GM19463 (cell line): ENCODE measurements at regions not wholly inside any gene's neighbourhood (a gene's known extent, or its start where the extent isn't known, plus 50 kb on each side); places are given as distances from the start of the nearest gene placed in this dataset.
"Not testable (repeated sequence)": the region's sequence is repeated elsewhere in the genome, so short reads cannot be mapped to it uniquely, and the experiment has no call there.

Source experiments
- ATAC-seq: cut with Tn5 transposase; IDR thresholded peaks from one replicate; pipeline ENCODE4 v1.9.1; 2021; ENCODE audit warnings: mild to moderate bottlenecking, moderate library complexity; ENCODE audit not compliant: unreplicated experiment

DNA sequence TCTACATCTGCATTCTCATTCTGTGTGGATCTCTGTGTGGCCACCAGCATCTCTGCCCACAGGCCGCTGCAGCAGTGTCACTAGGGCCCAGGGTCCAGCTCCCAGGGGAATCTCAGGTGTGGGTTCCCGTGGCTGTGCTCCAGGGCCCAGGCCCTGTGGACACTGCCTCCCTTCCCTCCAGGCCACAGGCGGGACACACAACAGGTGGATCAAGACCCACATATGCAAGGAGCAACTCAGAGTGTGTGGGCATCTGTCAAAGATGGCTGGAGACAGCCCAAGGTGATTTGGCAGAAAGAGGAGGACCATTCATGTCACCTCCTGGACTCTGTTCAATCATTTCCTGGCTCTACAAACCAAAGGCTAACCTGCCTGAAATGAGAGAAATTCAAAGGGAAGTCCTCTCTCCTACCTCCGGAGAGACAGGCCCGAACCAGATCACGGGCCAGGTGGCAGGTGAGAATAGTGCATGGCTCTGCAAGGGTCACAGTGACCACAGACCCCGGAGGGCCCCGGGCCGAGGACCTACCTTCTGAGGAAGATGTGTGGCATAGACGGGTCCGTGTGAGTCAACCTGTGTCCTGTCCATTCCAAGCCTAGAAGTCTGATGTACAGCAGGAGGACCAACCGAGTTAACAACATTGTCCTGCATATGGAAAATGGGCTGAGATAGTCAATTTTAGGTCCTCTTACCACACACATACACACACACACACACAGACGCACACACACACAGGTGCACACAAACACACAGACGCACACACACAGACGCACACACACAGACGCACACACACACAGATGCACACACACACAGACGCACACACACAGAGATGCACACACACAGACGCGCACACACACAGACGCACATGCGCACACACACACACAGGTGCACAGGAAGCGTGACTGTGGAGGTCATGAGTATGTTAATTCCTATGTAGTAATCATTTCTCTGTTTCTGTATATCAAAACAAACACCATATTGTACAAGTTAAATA is 1068.5 kb downstream of the BRD1 start:
- ATAC-seq = no peak

DNA sequence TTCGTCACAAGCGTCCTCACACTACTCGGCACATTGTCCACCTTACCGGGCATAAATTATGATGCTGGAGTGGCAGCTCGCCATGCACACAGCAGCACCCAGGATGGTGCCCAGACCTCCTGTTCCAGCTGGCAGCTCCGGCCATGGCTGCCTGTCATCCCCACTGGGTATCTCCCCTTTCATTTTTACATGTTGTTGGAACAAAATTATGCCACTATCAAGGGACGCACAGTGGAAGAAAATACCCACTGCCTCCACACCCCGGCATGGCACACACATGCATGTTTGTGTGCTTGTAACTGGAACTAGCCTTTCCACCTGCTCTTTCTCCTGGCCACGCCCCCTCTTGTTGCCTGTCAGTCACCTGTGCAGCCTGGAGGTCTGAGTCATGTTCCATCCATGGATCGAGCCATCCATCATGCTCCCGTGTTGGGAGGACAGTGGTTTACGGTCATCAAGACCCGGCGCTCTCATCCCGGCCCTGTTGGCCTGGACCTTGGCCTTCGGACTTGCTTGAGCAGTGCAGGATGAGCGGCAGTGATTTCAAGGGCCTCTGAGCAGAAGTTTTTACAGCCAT is 1069.6 kb downstream of the BRD1 start:
- ATAC-seq = no peak

DNA sequence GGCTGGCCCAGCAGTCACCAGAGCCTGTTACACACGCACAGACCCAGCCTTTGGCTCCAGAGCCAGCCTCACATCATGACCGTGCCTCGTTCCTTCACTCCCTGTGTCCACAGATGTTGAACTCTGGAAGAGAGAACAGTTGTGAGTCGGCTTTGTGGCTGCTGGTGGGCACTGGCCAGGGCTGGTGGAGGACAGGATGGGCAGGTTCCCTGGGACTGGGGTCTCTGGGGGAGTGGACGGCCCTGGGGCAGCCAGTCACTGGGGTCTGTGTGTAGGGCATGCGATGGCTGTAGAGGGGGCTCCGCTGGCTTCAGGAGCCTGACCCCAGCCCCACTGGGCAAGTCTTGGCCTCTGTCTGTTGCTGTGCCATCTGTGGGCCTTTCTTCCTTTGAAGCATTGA is 1070.1 kb downstream of the BRD1 start:
- no peak for ATAC-seq

DNA sequence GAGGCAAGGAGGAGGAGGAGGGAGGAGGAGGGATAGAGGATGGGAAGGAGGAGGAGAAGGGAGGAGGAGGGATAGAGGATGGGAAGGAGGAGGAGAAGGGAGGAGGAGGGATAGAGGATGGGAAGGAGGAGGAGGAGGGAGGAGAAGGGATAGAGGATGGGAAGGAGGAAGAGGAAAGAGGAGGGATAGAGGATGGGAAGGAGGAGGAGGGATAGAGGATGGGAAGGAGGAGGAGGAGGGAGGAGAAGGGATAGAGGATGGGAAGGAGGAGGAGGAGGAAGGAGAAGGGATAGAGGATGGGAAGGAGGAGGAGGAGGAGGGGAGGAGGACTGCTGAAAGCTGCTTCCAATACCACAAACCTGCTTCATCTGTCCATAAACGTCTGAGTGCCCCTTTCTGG is 1070.5 kb downstream of the BRD1 start:
- not testable (repeated sequence) for ATAC-seq

DNA sequence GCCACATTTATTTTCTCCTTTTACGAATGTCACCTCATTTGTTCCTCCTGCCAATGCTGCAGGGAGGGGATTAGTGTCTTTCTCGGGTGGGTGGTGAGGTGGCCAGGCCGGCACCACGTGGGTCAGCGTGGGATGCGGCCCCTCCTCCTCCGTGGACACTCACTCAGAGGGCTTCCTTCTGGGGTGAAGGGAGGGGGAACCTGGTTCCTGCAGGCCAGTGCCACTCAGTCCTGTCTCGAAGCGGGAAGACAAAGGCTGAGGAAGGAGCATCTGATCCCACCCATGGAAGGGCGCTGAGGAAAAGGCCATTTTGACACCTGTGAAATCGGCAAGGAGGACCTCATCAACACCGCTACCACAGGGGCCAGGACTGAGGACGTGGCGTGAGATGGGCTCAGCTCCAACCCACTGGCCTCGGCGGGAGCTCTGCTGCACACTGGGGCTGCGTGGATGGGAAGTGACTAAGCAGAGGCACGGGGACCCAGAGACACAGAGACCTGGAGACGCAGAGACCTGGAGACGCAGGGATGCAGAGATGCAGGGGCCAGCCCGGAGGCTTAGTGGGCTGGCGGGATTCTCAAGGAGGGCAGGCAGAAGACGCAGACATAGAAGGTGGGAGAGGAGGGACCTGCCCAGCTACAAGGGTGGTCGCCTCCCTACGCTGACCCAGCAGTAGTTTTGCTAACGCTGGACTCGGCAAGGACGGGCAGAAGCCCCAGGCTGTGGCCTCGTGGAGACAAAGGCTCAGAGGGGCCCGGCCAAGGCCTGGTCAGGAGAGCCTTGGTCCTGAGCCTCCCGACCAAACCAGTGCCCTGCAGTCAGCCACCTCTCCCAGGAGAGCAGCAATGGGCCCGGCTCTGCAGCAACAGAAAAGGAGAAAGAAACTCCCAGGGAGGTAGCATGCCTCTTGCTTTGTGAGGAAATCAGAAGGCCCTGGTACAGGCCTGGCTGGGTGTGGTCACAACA is 1071.2 kb downstream of the BRD1 start:
- no peak for ATAC-seq

DNA sequence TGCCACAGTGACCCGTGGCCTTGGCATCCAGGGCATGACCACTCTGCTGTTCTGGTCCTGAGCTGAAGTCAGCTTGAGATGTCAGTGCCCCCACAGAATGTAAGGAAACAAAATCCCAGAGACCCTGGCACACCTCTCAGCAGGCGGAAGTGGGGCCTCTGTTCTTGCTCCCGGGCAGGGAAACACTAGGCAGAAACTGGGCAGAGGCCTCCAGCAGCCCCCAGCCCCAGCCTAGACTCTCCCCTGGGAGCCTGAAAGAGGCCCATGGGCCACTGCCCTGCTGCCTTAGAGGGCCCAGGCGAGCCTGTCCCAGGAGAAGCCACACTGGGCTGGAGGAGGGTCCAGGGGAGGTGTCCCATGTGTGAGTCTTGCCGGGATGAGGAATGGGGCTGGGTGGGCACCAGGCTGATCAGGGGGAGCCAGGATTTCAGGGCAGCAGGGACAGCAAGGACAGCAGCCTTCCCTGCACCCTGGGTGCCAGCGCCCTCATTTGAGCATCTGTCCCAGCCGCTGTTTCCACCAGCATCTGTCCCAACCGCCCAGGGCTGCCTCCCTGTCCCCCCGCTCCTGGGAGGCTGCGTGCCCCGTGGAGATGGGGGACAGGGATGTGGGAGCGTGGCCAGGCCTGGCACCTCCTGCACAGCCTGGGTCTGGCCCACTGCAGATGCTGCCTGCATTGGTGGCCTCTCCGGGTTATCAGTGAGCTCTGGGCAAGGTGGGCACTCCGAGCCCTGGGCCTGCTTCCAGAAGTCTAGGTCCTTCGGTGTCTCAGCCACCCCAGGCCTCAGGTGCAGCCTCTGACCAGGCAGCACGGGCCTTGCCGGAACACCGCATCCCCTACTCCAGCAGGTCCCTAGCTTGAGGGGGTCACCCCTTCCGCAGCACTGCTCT is 1072.4 kb downstream of the BRD1 start:
- no peak for ATAC-seq

DNA sequence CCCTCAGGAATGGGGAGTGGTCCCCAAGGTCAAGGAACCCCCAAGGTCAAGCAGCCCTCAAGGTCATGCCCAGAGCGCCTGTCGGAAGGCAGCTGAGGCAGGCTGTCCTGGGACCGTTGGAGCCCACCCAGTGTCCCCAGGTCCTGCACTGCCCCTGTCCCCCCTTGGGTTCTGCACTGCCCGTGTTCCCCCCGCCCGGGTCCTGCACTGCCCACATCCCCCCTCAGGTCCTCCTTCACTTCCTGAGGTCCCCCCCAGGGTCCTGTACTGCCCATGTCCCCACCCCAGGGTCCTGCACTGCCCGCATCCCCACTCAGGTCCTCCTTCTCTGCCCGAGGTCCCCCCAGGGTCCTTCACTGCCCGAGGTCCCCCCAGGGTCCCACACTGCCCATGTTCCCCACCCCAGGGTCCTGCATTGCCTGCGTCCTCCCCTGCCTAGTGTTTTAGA is 1073.0 kb downstream of the BRD1 start:
- no peak for ATAC-seq

DNA sequence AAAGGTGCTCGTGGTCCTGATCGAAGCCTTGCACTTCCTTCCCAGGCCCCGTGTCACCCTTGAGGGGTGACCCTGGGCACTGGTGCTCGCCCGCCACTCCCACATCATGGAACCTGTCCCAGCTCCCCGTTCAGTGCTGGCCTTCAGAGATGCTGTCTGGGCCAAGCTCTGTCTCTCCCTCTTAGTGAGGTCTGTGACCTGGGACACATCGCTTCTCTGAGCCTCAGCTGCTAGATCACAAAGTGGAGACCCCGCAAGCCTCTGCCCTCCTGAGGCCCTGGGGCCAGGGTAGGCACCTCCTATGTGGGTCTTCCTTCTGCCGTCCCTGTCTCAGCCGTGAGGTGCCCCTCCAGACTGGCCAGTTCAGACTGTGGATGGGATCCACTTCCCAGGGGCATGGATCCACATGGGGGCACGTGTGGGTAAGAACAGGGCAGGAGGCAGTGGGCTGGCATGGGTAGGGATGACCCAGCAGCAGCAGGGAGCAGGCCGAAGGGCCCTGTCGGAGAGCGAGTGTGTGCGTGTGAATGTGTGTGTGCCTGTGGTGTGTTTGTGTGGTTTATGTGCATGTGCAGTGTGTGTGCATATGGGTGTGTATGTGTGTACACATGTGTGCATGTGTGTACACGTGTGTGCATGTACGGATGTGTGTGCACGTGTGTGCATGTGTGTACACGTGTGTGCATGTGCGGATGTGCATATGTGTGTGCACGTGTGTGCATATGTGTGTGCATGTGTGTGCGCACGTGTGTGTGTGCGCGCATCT is 1073.7 kb downstream of the BRD1 start:
- no peak for ATAC-seq

DNA sequence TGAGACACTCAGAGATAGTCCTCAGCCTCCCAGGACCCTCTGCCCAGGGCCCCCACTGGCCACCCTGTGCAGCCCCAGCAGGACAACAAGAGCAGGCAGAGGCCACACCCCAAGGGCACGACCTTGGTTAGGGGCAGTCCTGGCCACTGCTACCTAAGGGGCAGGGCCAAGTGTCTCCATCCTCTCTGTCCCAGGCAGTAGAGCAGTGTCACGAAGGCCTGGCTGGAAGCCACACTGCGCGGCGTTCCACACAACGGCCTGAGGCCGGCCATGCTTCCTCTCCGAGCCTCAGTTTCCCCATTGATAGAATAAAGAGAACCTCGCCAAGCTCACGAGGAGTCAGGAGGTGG is 1074.3 kb downstream of the BRD1 start:
- no peak for ATAC-seq

DNA sequence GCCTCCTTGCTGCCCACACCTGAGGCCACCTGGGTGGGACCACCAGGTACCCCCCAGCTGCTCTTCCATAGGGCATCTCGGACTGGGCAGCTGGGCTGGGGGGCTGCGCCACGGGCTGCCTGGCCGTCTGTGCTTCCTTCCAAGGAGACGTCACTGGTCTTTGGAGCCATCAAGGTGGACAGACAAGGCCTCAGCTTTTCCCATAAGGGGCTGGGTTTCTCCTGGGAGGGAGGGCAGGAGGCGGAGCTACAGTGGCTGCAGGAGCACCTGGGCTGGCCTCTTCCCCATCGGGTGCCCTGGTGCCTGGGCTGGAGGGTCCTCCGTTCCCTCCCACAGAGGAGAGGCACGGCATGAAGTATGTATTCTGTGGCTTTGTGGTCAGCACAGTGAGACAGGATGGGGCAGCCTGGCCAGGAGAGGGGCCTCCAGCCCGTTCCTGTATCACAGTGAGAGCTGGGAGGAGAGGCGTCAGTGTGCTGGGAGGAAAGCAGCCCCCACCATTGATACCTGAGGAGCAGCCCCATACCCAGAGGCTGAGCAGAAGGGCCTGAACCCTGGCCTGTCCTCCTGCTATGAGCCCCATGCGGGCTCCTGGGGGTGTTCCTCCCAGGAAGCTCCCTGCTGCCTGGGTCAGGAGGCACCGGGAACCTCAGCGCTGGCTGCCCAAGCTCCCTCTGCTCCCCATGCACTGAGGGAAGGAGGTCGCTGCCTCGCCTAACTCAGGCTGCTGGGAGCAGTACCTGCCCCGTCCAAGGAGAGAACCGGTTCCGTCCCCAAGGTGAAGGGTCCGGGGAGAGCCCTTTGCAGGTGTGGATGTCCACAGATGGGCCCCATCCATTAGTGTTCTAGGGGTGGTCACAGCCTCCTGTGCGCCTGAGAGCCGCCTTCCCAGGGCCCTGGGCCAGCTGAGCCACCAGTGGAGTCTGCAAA is 1075.0 kb downstream of the BRD1 start:
- no peak for ATAC-seq

DNA sequence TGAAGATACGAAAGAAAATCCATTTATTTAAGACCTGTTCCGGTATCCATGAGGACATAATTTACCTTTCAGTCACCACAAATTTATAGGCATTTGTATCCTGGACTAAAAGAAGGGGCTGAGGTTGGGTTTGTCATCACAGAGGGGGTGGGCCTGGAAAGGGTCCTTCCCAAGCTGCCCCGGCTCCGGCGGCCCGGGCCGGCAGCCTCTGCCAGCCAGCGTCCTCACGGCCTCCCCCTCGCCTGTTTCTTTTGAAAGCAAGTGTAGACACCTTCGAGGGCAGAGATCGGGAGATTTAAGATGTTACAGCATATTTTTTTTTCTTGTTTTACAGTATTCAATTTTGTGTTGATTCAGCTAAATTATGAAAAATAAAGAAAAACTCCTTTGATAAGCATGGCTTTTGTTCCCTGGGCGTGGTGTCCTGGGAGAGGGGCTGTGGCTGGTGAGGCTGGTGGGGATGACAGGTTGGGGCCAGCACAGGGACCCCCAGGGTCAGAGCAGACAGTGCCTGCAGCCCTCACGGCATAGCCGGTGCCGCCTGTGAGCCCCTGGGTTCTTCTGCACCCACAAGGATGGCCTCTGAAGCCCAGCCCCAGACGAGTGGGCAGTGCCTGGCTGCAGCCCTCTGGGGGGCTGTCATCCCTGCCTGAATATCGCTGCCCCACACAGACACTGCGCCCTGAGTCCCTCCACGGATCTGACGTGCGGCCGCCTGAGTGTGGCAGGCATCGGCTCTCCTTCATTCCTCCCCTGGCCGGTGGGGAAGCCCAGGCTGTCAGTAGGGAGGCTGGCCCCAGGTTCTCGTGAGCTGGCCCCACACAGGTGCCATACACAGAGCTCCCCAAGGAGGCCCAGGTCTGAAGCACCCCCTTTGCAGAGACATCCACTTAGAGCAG is 1075.9 kb downstream of the BRD1 start:
- ATAC-seq = no peak

DNA sequence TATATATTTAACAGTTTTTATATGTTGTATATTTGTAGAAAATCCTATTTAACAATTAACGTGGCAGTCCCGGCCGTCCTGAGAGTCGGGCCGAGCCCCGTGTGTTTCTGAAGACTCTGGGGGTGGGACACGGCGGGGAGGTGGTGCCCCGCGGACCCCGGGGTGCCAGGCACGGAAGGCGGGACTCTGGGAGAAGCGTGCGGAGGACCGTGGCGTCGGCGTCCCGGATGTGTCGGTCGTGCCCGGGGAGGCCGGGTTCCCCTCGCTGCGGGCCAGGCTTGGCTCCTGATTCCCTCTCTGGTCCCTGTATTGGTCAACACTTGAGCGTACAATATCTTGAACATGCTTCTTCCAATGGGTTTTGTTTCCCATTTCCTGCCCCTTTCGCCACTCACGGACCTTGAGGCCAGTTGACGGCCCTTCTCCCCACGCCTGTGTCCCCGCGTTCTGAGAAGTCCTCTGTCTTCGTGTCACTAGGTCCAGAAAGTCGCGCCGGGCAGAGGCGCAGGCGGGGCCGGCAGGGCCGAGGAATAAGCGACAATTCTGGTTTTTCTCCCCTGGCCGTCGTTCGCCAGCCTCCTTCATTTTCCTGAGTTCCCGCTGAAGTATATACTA is 1076.7 kb downstream of the BRD1 start:
- no peak for ATAC-seq

DNA sequence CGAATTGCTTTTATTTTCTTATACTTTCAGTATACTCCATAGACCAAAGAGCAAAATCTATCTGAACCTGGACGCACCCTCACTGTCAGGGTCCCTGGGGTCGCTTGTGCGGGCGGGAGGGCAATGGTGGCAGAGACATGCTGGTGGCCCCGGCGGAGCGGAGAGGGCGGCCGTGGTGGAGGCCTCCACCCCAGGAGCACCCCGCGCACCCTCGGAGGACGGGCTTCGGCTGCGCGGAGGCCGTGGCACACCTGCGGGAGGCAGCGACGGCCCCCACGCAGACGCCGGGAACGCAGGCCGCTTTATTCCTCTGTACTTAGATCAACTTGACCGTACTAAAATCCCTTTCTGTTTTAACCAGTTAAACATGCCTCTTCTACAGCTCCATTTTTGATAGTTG is 1077.4 kb downstream of the BRD1 start:
- ATAC-seq = no peak

DNA sequence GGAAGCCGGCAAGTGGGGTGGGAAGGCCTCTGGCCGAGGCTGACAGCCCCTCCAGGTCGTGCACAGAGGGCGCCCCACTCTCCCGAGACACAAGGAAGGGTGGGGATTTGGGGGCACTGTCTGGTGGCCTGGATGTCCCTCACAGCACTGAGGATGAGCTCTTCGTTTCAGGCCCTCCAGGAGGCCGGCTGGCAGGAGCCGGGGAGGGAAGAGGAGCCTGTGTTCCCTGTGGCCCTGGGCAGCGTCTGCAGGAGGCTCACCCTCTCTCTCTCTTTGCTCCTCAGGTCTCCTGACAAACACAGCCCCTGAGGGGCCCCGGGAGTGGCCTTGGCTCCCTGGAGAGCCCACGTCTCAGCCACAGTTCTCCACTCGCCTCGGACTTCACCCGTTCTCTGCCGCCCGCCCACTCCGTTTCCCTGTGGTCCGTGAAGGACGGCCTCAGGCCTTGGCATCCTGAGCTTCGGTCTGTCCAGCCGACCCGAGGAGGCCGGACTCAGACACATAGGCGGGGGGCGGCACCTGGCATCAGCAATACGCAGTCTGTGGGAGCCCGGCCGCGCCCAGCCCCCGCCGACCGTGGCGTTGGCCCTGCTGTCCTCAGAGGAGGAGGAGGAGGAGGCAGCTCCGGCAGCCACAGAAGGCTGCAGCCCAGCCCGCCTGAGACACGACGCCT is 1078.0 kb downstream of the BRD1 start:
- ATAC-seq = no peak

DNA sequence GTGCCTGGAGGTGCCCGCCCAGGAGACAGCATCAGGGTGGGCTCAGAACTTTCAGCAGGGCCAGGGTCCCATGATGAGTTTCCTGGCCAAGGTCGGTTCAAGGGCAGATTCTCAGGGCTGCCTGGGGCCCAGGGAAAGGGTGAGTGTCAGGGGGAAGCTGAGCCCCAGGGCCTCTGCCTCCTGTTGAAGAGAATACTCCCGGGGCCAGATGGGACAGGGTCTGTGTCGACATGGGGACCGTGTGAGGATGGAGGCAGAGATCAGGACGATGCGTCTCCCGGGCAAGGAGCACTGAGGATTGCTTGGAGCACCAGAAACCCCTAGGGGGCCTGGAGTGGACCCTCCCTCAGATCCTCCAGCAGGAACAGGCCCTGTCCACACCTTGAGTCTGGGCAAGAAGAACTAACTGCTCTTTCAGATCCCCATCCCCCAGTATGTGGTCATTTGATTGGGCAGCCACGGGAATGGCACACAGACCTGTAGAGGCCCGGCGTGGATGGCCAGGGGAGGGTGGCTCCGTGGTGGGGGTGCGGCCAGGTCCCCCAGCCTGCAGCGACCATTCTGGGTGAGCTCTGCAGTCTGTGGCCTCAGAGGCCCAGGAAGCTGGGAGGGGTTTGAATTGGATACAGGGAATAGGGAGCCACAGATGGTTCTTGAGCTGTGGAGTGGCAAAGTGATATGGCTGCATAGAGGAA is 1078.7 kb downstream of the BRD1 start:
- ATAC-seq = no peak
